ENCODE measurements at regions not wholly inside any gene's neighbourhood (a gene's known extent, or its start where the extent isn't known, plus 50 kb on each side); places are given as distances from the start of the nearest gene placed in this dataset.

- TF ChIP-seq EP300 (IDR thresholded peaks at IDR 0.05): no peak
- TF ChIP-seq CTCF (IDR thresholded peaks at IDR 0.05): no peak
- TF ChIP-seq POLR2AphosphoS5 (IDR thresholded peaks at IDR 0.05): no peak
- TF ChIP-seq POLR2A (IDR thresholded peaks at IDR 0.05): no peak
Measured at GRCh38 chr5:60229691-60230185, 336.2 kb upstream of the PDE4D start.

All from suprapubic skin (tissue), 4 donors.